ENCODE measurements at regions not wholly inside any gene's neighbourhood (a gene's known extent, or its start where the extent isn't known, plus 50 kb on each side); places are given as distances from the start of the nearest gene placed in this dataset.

DNA sequence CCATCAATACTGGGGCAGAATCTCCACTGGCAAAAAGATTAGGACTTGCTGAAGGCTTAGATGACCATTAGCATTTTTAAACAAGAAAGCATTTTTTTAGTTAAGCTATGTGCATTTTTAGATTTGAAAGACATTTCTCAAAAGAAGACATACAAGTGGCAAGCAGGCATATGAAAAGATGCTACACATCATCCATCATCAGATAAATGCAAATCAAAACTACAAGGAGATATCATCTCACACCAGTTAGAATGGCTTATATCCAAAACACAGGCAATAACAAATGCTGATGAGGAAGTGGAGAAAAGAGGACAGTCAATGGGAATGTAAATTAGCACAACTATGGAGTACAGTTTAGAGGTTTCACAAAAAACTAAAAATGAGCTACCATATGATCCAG lies 195.6 kb upstream of the TNC start:
- TF ChIP-seq, protein P1, sequence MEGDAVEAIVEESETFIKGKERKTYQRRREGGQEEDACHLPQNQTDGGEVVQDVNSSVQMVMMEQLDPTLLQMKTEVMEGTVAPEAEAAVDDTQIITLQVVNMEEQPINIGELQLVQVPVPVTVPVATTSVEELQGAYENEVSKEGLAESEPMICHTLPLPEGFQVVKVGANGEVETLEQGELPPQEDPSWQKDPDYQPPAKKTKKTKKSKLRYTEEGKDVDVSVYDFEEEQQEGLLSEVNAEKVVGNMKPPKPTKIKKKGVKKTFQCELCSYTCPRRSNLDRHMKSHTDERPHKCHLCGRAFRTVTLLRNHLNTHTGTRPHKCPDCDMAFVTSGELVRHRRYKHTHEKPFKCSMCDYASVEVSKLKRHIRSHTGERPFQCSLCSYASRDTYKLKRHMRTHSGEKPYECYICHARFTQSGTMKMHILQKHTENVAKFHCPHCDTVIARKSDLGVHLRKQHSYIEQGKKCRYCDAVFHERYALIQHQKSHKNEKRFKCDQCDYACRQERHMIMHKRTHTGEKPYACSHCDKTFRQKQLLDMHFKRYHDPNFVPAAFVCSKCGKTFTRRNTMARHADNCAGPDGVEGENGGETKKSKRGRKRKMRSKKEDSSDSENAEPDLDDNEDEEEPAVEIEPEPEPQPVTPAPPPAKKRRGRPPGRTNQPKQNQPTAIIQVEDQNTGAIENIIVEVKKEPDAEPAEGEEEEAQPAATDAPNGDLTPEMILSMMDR (conservative IDR thresholded peaks at IDR 0.05; ENCODE audit: low read depth, low read length), result no peak
- H3K4me2 ChIP-seq, result no peak overlapping the region
- no peaks in the 10 kb centered on the region for H3K79me2 ChIP-seq (ENCODE audit: insufficient read depth, low read depth)
- no peak overlapping the region for H3K27ac ChIP-seq
- no peaks in the 10 kb centered on the region for H3K4me1 ChIP-seq (ENCODE audit: low read depth, poor library complexity, severe bottlenecking)
- H3K27me3 ChIP-seq (ENCODE audit: insufficient read depth, low read depth), result no peaks in the 10 kb centered on the region
- H3K9ac ChIP-seq, result no peak overlapping the region
- no peaks in the 10 kb centered on the region for H3K36me3 ChIP-seq (ENCODE audit: insufficient read depth)
- H3K4me3 ChIP-seq (IDR thresholded peaks at IDR 0.05; ENCODE audit: insufficient read depth, low read depth, low read length), result no peak overlapping the region
- H2AFZ ChIP-seq (ENCODE audit: low read depth), result no peak overlapping the region
- no peaks in the 10 kb centered on the region for H4K20me1 ChIP-seq (ENCODE audit: insufficient read depth)

DNA sequence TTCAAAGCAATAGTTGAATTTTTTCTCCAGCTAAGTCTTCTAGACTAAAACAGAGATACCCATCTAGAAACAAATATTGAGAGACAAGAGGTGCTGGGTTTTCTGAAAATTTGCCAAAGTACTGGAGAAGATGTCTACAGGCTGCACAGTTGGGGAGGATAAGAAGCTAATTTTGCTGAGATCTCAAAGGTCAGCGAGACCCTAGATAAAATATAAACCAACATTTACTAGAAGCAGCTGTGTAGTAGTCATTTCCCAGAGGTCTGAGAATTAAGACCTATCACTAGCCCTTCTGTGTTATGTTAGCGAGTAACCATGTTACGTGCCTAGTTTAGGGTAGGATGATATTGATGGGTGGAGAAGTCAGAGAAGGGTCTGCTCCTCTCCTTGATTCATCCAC lies 208.5 kb upstream of the TNC start:
- Histone ChIP-seq H3K27ac (no peak overlapping the region), H3K4me1 (ENCODE audit: low read depth, poor library complexity, severe bottlenecking) (no peaks in the 10 kb centered on the region), H4K20me1 (ENCODE audit: insufficient read depth) (no peaks in the 10 kb centered on the region), H3K9ac (no peak overlapping the region), H3K36me3 (ENCODE audit: insufficient read depth) (no peaks in the 10 kb centered on the region), H3K79me2 (ENCODE audit: insufficient read depth, low read depth) (no peaks in the 10 kb centered on the region), H3K27me3 (ENCODE audit: insufficient read depth, low read depth) (no peaks in the 10 kb centered on the region), H3K4me2 (no peak overlapping the region), H3K4me3 (IDR thresholded peaks at IDR 0.05; ENCODE audit: insufficient read depth, low read depth, low read length) (no peak overlapping the region), H2AFZ (ENCODE audit: low read depth) (no peak overlapping the region)
- TF ChIP-seq, protein P1 (conservative IDR thresholded peaks at IDR 0.05; ENCODE audit: low read depth, low read length), result no peak

DNA sequence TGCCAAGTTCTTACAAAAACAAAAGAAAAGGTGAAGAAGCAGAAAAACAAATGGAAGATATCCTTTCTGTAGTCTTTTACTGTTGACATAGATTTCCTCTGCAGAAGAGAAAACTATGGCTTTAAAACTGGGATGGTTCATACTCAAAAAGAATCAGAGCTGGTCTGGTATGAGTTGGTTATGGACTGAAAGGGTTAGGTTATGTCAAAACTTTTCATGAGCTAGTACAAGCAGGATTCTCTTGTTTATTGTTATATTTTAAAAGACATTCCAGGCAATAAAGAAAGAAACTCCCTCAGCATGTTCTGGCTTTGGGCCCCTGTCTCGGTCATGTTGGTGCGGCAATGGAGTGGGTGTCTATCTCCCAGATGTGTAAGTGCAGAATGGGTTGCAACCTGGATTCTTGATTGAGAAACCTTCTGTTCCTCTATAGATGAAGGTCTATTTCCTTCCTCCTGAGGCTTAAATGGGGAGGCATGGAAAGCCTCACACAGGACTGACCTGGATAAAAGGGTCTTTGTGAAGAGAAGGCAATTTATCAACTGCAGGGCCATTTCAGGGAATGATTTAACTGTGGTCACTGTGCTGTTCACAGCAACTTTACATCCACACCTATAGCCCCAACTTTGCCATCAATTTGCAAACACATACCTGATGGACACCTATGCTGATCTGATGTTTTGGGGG lies 209.6 kb upstream of the TNC start:
- Histone ChIP-seq H3K27me3 (ENCODE audit: insufficient read depth, low read depth) (no peaks in the 10 kb centered on the region), H2AFZ (ENCODE audit: low read depth) (no peak overlapping the region), H3K4me2 (no peak overlapping the region), H3K36me3 (ENCODE audit: insufficient read depth) (no peaks in the 10 kb centered on the region), H3K79me2 (ENCODE audit: insufficient read depth, low read depth) (no peaks in the 10 kb centered on the region), H3K9ac (no peak overlapping the region), H3K4me3 (IDR thresholded peaks at IDR 0.05; ENCODE audit: insufficient read depth, low read depth, low read length) (no peak overlapping the region), H3K4me1 (ENCODE audit: low read depth, poor library complexity, severe bottlenecking) (no peaks in the 10 kb centered on the region), H3K27ac (no peak overlapping the region), H4K20me1 (ENCODE audit: insufficient read depth) (no peaks in the 10 kb centered on the region)
- TF ChIP-seq, protein P1 (conservative IDR thresholded peaks at IDR 0.05; ENCODE audit: low read depth, low read length), result no peak

DNA sequence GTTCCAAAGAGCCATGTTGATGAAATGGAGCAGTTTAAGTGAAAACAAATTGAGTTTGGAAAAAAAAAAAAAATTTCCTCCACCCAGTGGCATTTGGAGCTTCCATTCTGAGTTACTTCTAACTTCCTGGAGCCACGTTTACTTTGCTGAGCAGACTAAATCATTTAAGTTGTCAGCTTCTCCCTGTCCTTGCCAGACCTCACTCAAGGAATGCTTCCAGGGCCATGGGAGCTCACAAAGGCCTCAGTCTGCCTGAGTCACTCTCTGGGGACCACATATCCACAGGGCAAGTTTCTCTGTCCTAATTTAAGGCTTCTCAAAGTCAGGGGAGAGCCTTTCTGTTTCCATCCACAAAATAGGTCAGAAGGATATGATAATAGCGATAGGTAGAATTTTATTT lies 210.3 kb upstream of the TNC start:
- no peaks in the 10 kb centered on the region for H3K27me3 ChIP-seq (ENCODE audit: insufficient read depth, low read depth)
- TF ChIP-seq, protein P1 (conservative IDR thresholded peaks at IDR 0.05; ENCODE audit: low read depth, low read length), result no peak
- no peaks in the 10 kb centered on the region for H3K36me3 ChIP-seq (ENCODE audit: insufficient read depth)
- H2AFZ ChIP-seq (ENCODE audit: low read depth), result no peak overlapping the region
- H3K4me1 ChIP-seq (ENCODE audit: low read depth, poor library complexity, severe bottlenecking), result no peaks in the 10 kb centered on the region
- H3K4me3 ChIP-seq (IDR thresholded peaks at IDR 0.05; ENCODE audit: insufficient read depth, low read depth, low read length), result no peak overlapping the region
- no peak overlapping the region for H3K4me2 ChIP-seq
- no peaks in the 10 kb centered on the region for H3K79me2 ChIP-seq (ENCODE audit: insufficient read depth, low read depth)
- no peak overlapping the region for H3K27ac ChIP-seq
- H3K9ac ChIP-seq, result no peak overlapping the region
- H4K20me1 ChIP-seq (ENCODE audit: insufficient read depth), result no peaks in the 10 kb centered on the region
